HS-27A (cell line): ENCODE measurements at regions not wholly inside any gene's neighbourhood (a gene's known extent, or its start where the extent isn't known, plus 50 kb on each side); places are given as distances from the start of the nearest gene placed in this dataset.

Experiments used
- DNase-seq: peaks from one replicate; pipeline ENCODE4 v3.0.0-alpha.2; 2012; ENCODE audit warnings: low read depth, missing footprints

- DNase-seq = no peak
Measured at GRCh38 chr15:31263751-31264558, 62.7 kb upstream of the KLF13 start.

GRCh38 chr15:31264559-31265089 is 62.0 kb upstream of the KLF13 start:
- DNase-seq = no peak

GRCh38 chr15:31265090-31265870 is 61.4 kb upstream of the KLF13 start:
- no peak for DNase-seq

- no peak for DNase-seq
Measured at GRCh38 chr15:31265871-31266711, 60.5 kb upstream of the KLF13 start.

- no peak for DNase-seq
Measured at GRCh38 chr15:31266712-31267111, 59.9 kb upstream of the KLF13 start.

- DNase-seq = no peak
Measured at GRCh38 chr15:31267161-31268107, 59.2 kb upstream of the KLF13 start.

GRCh38 chr15:31268108-31268501 is 58.5 kb upstream of the KLF13 start:
- no peak for DNase-seq

GRCh38 chr15:31268911-31269784 is 57.5 kb upstream of the KLF13 start:
- DNase-seq = no peak

GRCh38 chr15:31269816-31270575 is 56.6 kb upstream of the KLF13 start:
- no peak for DNase-seq

GRCh38 chr15:31270767-31271166 is 55.9 kb upstream of the KLF13 start:
- no peak for DNase-seq

GRCh38 chr15:31271224-31271635 is 55.4 kb upstream of the KLF13 start:
- no peak for DNase-seq

- DNase-seq = no peak
Measured at GRCh38 chr15:31271711-31272557, 54.7 kb upstream of the KLF13 start.

GRCh38 chr15:31272558-31273257 is 53.9 kb upstream of the KLF13 start:
- no peak for DNase-seq

GRCh38 chr15:31273258-31273941 is 53.2 kb upstream of the KLF13 start:
- no peak for DNase-seq

GRCh38 chr15:31274496-31275330 is 51.9 kb upstream of the KLF13 start:
- no peak for DNase-seq
